ENCODE measurements at regions not wholly inside any gene's neighbourhood (a gene's known extent, or its start where the extent isn't known, plus 50 kb on each side); places are given as distances from the start of the nearest gene placed in this dataset.

GRCh38 chr13:30151388-30151787, 156.0 kb downstream of the KATNAL1 start:
- TF ChIP-seq EP300 (IDR thresholded peaks at IDR 0.05; ENCODE audit: borderline replicate concordance) = no peak
- no peak for TF ChIP-seq USF1 (IDR thresholded peaks at IDR 0.05)
- TF ChIP-seq MAX (IDR thresholded peaks at IDR 0.05) = no peak
- TF ChIP-seq NFIC (IDR thresholded peaks at IDR 0.05) = no peak
- no peak for TF ChIP-seq TCF12 (IDR thresholded peaks at IDR 0.05; ENCODE audit: low read depth)
- TF ChIP-seq YY1 (IDR thresholded peaks at IDR 0.05; ENCODE audit: low read depth) = no peak
- no peak for TF ChIP-seq REST (IDR thresholded peaks at IDR 0.05; ENCODE audit: low read depth)
- no peak for TF ChIP-seq CEBPB (IDR thresholded peaks at IDR 0.05)

GRCh38 chr13:30149248-30149647, 158.1 kb downstream of the KATNAL1 start:
- TF ChIP-seq NFIC (IDR thresholded peaks at IDR 0.05) (no peak), CREB1 (IDR thresholded peaks at IDR 0.05; ENCODE audit: low read depth) (no peak), RAD21 (IDR thresholded peaks at IDR 0.05; ENCODE audit: low read depth) (no peak)

GRCh38 chr13:30148786-30149185, 158.6 kb downstream of the KATNAL1 start:
- TF ChIP-seq RAD21 (IDR thresholded peaks at IDR 0.05; ENCODE audit: low read depth) (no peak), YY1 (IDR thresholded peaks at IDR 0.05; ENCODE audit: low read depth) (no peak), ZBTB7A (IDR thresholded peaks at IDR 0.05; ENCODE audit: low read depth) (no peak)

GRCh38 chr13:30148171-30148754, 159.1 kb downstream of the KATNAL1 start:
- no peak for TF ChIP-seq REST (IDR thresholded peaks at IDR 0.05; ENCODE audit: low read depth)
- TF ChIP-seq YY1 (IDR thresholded peaks at IDR 0.05; ENCODE audit: low read depth) = no peak
- no peak for TF ChIP-seq EGR1 (IDR thresholded peaks at IDR 0.05)
- TF ChIP-seq FOXM1 (IDR thresholded peaks at IDR 0.05; ENCODE audit: borderline replicate concordance, low read depth) = no peak

- TF ChIP-seq REST (IDR thresholded peaks at IDR 0.05; ENCODE audit: low read depth) (no peak), USF1 (IDR thresholded peaks at IDR 0.05) (no peak), CEBPB (IDR thresholded peaks at IDR 0.05) (no peak), EP300 (IDR thresholded peaks at IDR 0.05; ENCODE audit: borderline replicate concordance) (no peak), NFIC (IDR thresholded peaks at IDR 0.05) (no peak), TAF1 (IDR thresholded peaks at IDR 0.05; ENCODE audit: low read depth) (no peak), ZBTB7A (IDR thresholded peaks at IDR 0.05; ENCODE audit: low read depth) (no peak)
Observed at GRCh38 chr13:30147421-30147820, 159.9 kb downstream of the KATNAL1 start.

- TF ChIP-seq REST (IDR thresholded peaks at IDR 0.05; ENCODE audit: low read depth) = no peak
- TF ChIP-seq CEBPB (IDR thresholded peaks at IDR 0.05) = no peak
- no peak for TF ChIP-seq USF1 (IDR thresholded peaks at IDR 0.05)
- no peak for TF ChIP-seq YY1 (IDR thresholded peaks at IDR 0.05; ENCODE audit: low read depth)
- TF ChIP-seq RAD21 (IDR thresholded peaks at IDR 0.05; ENCODE audit: low read depth) = no peak
- TF ChIP-seq TCF12 (IDR thresholded peaks at IDR 0.05; ENCODE audit: low read depth) = no peak
- TF ChIP-seq FOXM1 (IDR thresholded peaks at IDR 0.05; ENCODE audit: borderline replicate concordance, low read depth) = no peak
- TF ChIP-seq TAF1 (IDR thresholded peaks at IDR 0.05; ENCODE audit: low read depth) = no peak
- no peak for TF ChIP-seq TEAD4 (IDR thresholded peaks at IDR 0.05)
- no peak for TF ChIP-seq ZBTB7A (IDR thresholded peaks at IDR 0.05; ENCODE audit: low read depth)
- no peak for TF ChIP-seq CREB1 (IDR thresholded peaks at IDR 0.05; ENCODE audit: low read depth)
Observed at GRCh38 chr13:30147015-30147414, 160.3 kb downstream of the KATNAL1 start.

All from Ishikawa (cell line).